HCT116 (cell line): ENCODE measurements at regions not wholly inside any gene's neighbourhood (a gene's known extent, or its start where the extent isn't known, plus 50 kb on each side); places are given as distances from the start of the nearest gene placed in this dataset.

Source experiments
- ATAC-seq: fragments of 200-7000 bp; cut with Tn5 transposase; 2 replicates; pipeline ENCODE4 v1.9.1; 2020; ENCODE audit warnings: mild to moderate bottlenecking, moderate library complexity
- BruUV-seq: library from RNA; stranded (reverse); fragments of 400-500 nt; replicated peaks from 2 replicates; lab custom pipeline; 2021; lab: Mats Ljungman, UMichigan
- CTCF ChIA-PET: fragments of 300-600 bp; sonication (Branson Sonifier 250); formaldehyde crosslinking; loops from one replicate; lab custom pipeline; 2021; ENCODE audit warnings: antibody characterized with exemption; lab: Charles Lee
- POLR2A ChIA-PET: fragments of 300-600, 350-600 bp; sonication (Branson Sonifier 250); formaldehyde crosslinking; loops from one replicate; lab custom pipeline; 2021; ENCODE audit warnings: antibody characterized with exemption; lab: Charles Lee
- RAD21 ChIA-PET, 2 experiments: fragments of 300-600 bp; sonication (Branson Sonifier 250); formaldehyde crosslinking; loops; one replicate each; lab custom pipeline; 2023; ENCODE audit warnings: low total read pairs in 2 of 2; ENCODE audit not compliant: uncharacterized antibody in 2 of 2, unreplicated experiment in 2 of 2, low non-redundant PET in 1 of 2; lab: Charles Lee
- DNase-seq: peaks from one replicate; pipeline ENCODE4 v3.0.0-alpha.2; 2010; ENCODE audit warnings: low read depth, low spot score
- H2AFZ ChIP-seq: fragments of 200-600 bp; shearing (Covaris generic), sonication (generic); 2 replicates; pipeline ENCODE4 v1.6.1; 2017; ENCODE audit warnings: low read depth, mixed run types, mixed read lengths, antibody characterized with exemption, low read length; ENCODE audit not compliant: poor library complexity, severe bottlenecking
- H3K27ac ChIP-seq: 2 replicates; pipeline ENCODE4 v1.5.1; 2012; ENCODE audit warnings: low read depth, low read length
- H3K27me3 ChIP-seq: fragments of 200-600 bp; sonication (generic); 2 replicates; pipeline ENCODE4 v1.6.1; 2016; ENCODE audit warnings: mixed run types, low read length, mixed read lengths; ENCODE audit not compliant: insufficient read depth
- H3K36me3 ChIP-seq, 2 experiments: fragments of 200-500 bp in 1 of 2; fragments of 200-600 bp in 1 of 2; sonication (Bioruptor generic) in 1 of 2; sonication (generic) in 1 of 2; 2 replicates each; pipeline versions ENCODE4 v1.5.1 to v1.6.1; 2014 to 2016; ENCODE audit warnings: low read length in 2 of 2, inconsistent platforms in 1 of 2, mixed read lengths in 1 of 2, mixed run types in 1 of 2; ENCODE audit not compliant: insufficient read depth in 2 of 2, control insufficient read depth in 1 of 2
- H3K4me1 ChIP-seq, 2 experiments: fragments of 200-600 bp in 1 of 2; sonication (generic) in 1 of 2; 2 replicates each; pipeline versions ENCODE4 v1.5.1 to v1.6.1; 2012 to 2017; ENCODE audit warnings: low read length in 2 of 2, inconsistent platforms in 1 of 2, mild to moderate bottlenecking in 1 of 2, mixed read lengths in 1 of 2, mixed run types in 1 of 2, moderate library complexity in 1 of 2; ENCODE audit not compliant: insufficient read depth in 2 of 2, control insufficient read depth in 1 of 2
- H3K4me2 ChIP-seq: fragments of 200-600 bp; sonication (generic); 2 replicates; pipeline ENCODE4 v1.6.1; 2017; ENCODE audit warnings: mixed run types, low read length, mixed read lengths
- H3K4me3 ChIP-seq, 2 experiments: fragments of 200-600 bp in 1 of 2; sonication (generic) in 1 of 2; replicated peaks in 1 of 2; 2 replicates each; pipeline ENCODE4 v1.5.1; 2011 to 2016; ENCODE audit warnings: low read length in 2 of 2, control low read depth in 1 of 2, low read depth in 1 of 2, mild to moderate bottlenecking in 1 of 2, mixed read lengths in 1 of 2, mixed run types in 1 of 2
- H3K79me2 ChIP-seq: fragments of 200-600 bp; sonication (generic); 2 replicates; pipeline ENCODE4 v1.6.1; 2017; ENCODE audit warnings: mild to moderate bottlenecking, mixed run types, low read length, moderate library complexity, mixed read lengths; ENCODE audit not compliant: insufficient read depth
- H3K9ac ChIP-seq: fragments of 200-600 bp; sonication (generic); 2 replicates; pipeline ENCODE4 v1.6.1; 2016; ENCODE audit warnings: low read length, mixed read lengths
- H3K9me2 ChIP-seq: fragments of 200-600 bp; sonication (generic), shearing (Covaris generic); 2 replicates; pipeline ENCODE4 v1.6.1; 2017; ENCODE audit warnings: mixed run types, mild to moderate bottlenecking, moderate library complexity; ENCODE audit not compliant: insufficient read depth
- H3K9me3 ChIP-seq, 2 experiments: fragments of 200-500 bp in 1 of 2; fragments of 200-600 bp in 1 of 2; sonication (Bioruptor generic) in 1 of 2; sonication (generic) in 1 of 2; 2 replicates each; pipeline ENCODE4 v1.6.1; 2014 to 2017; ENCODE audit warnings: low read length in 2 of 2, mixed read lengths in 2 of 2, inconsistent platforms in 1 of 2, low read depth in 1 of 2, mild to moderate bottlenecking in 1 of 2, mixed run types in 1 of 2, moderate library complexity in 1 of 2; ENCODE audit not compliant: control insufficient read depth in 1 of 2, insufficient read depth in 1 of 2
- H4K20me1 ChIP-seq: fragments of 200-600 bp; sonication (generic), shearing (Covaris generic); 2 replicates; pipeline ENCODE4 v1.6.1; 2017; ENCODE audit warnings: mixed run types, mild to moderate bottlenecking, moderate library complexity; ENCODE audit not compliant: insufficient read depth
- CEBPB ChIP-seq: IDR thresholded peaks from 2 replicates; pipeline ENCODE4 v1.6.1; 2012; ENCODE audit warnings: low read depth
- EGR1 ChIP-seq: IDR thresholded peaks from 2 replicates; pipeline ENCODE4 v1.6.1; 2012; ENCODE audit warnings: low read depth
- ELF1 ChIP-seq: IDR thresholded peaks from 2 replicates; pipeline ENCODE4 v1.6.1; 2012; ENCODE audit warnings: low read depth, borderline replicate concordance
- EZH2 ChIP-seq: fragments of 200-600 bp; sonication (generic); IDR thresholded peaks from 2 replicates; pipeline ENCODE4 v1.6.1; 2017; ENCODE audit warnings: antibody characterized with exemption, mixed run types
- EZH2phosphoT487 ChIP-seq: fragments of 200-600 bp; IDR thresholded peaks from 2 replicates; pipeline ENCODE4 v1.6.1; 2018; ENCODE audit warnings: antibody characterized with exemption, borderline replicate concordance
- POLR2A ChIP-seq: IDR thresholded peaks from 2 replicates; pipeline ENCODE4 v1.7.0; 2011; ENCODE audit warnings: borderline replicate concordance; ENCODE audit not compliant: insufficient read depth, insufficient read length; ENCODE audit errors: extremely low read depth
- REST ChIP-seq: IDR thresholded peaks from 2 replicates; pipeline ENCODE4 v1.6.1; 2012; ENCODE audit warnings: low read depth
- TCF7L2 ChIP-seq: IDR thresholded peaks from 2 replicates; pipeline ENCODE4 v1.7.0; 2011; ENCODE audit warnings: borderline replicate concordance, inconsistent platforms; ENCODE audit not compliant: insufficient read depth, insufficient read length; ENCODE audit errors: extremely low read depth
- ZFX ChIP-seq: fragments of 450-650 bp; IDR thresholded peaks from 2 replicates; pipeline ENCODE4 v1.6.1; 2017
- ZNF274 ChIP-seq: fragments of 200-500 bp; sonication (Bioruptor generic); IDR thresholded peaks from 2 replicates; pipeline ENCODE4 v1.6.1; 2014; ENCODE audit warnings: mild to moderate bottlenecking, low read depth, low read length, inconsistent platforms
- intact Hi-C: fragments of 100-400 bp; cut with micrococcal nuclease; formaldehyde crosslinking; loops from 2 replicates; pipeline ENCODE4 v1.10.0; 2022

- no peak for TF ChIP-seq ELF1
- TF ChIP-seq CEBPB: no peak
- no peak for TF ChIP-seq ZFX
- TF ChIP-seq REST: no peak
- TF ChIP-seq EGR1: no peak
- no peak for TF ChIP-seq ZNF274
- no peak for TF ChIP-seq EZH2phosphoT487
- TF ChIP-seq TCF7L2: no peak
- no peak for TF ChIP-seq POLR2A
- TF ChIP-seq EZH2: no peak
- Histone ChIP-seq H3K9ac (no peak overlapping the region), H3K27ac (no peak overlapping the region), H3K9me3 (peaks cover 0 to 2% of the 10 kb centered on the region in 2 experiments; a peak in 1 of 4 replicates), H3K9me2 (no peaks in the 10 kb centered on the region), H3K79me2 (no peaks in the 10 kb centered on the region), H4K20me1 (no peaks in the 10 kb centered on the region), H2AFZ (no peak overlapping the region), H3K4me1 (no peaks in the 10 kb centered on the region), H3K4me2 (no peak overlapping the region), H3K36me3 (no peaks in the 10 kb centered on the region), H3K4me3 (no peak overlapping the region), H3K27me3 (no peaks in the 10 kb centered on the region)
- ATAC-seq: no peak
- RAD21 ChIA-PET: no interaction called here
- no peak for DNase-seq
- CTCF ChIA-PET: no interaction called here
- intact Hi-C loops: no loop called here
- POLR2A ChIA-PET: no interaction called here
- no TSS peak for BruUV-seq
These were observed 310.4 kb downstream of the TFAP2B start for GRCh38 chr6:51129043-51129442.
